ENCODE measurements at regions not wholly inside any gene's neighbourhood (a gene's known extent, or its start where the extent isn't known, plus 50 kb on each side); places are given as distances from the start of the nearest gene placed in this dataset.

DNA sequence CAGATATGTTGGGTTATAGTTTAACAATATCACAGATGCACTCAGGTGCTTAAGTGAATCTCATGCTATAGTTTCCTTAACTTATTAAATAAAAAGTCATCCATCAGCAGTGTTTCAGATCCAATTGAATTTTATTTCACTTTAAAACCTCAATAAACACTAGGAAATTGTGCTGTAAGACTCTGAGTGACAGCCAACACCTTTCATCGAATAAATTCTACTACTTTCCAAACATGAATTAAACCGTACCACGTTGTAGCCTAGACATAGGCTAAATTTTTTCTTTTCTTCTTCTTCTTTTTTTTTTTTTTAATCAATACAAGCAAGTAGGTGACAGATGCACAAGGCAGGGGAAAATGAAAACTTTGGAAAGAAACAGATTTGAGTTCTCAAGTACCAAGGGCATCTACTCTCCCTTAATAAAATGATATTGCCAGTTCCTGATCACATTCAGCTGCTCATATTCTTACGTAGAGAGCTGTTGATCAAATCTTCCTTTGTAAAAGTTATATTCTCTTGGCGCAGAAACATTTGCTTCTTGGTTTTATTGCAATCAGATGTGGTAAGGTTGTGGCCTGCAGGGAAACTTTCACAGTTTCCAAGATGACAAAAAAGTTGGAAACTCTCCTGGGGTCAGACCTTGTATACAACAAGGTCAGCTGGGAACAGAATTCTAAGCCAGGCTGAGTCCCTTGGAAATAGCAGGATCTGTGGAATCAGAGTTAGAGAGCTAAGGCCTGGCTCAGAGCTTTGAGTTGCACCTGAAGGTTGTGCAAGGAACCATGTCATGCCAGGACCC, 147.7 kb downstream of the CD47 start:
- TF ChIP-seq, protein P1, sequence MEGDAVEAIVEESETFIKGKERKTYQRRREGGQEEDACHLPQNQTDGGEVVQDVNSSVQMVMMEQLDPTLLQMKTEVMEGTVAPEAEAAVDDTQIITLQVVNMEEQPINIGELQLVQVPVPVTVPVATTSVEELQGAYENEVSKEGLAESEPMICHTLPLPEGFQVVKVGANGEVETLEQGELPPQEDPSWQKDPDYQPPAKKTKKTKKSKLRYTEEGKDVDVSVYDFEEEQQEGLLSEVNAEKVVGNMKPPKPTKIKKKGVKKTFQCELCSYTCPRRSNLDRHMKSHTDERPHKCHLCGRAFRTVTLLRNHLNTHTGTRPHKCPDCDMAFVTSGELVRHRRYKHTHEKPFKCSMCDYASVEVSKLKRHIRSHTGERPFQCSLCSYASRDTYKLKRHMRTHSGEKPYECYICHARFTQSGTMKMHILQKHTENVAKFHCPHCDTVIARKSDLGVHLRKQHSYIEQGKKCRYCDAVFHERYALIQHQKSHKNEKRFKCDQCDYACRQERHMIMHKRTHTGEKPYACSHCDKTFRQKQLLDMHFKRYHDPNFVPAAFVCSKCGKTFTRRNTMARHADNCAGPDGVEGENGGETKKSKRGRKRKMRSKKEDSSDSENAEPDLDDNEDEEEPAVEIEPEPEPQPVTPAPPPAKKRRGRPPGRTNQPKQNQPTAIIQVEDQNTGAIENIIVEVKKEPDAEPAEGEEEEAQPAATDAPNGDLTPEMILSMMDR (conservative IDR thresholded peaks at IDR 0.05; ENCODE audit: low read length) = no peak
- no peak for TF ChIP-seq EZH2phosphoT487 (IDR thresholded peaks at IDR 0.05; ENCODE audit: borderline replicate concordance)
